HepG2 (cell line): ENCODE measurements at regions not wholly inside any gene's neighbourhood (a gene's known extent, or its start where the extent isn't known, plus 50 kb on each side); places are given as distances from the start of the nearest gene placed in this dataset.

Experiments used
- ATAC-seq: fragments of 200-7000 bp; cut with Tn5 transposase; 3 replicates; pipeline ENCODE4 v1.9.1; 2020; ENCODE audit warnings: mild to moderate bottlenecking, moderate library complexity
- BruUV-seq: library from RNA; stranded (reverse); fragments of 400-500 nt; replicated peaks from 2 replicates; lab custom pipeline; 2021; lab: Mats Ljungman, UMichigan
- CTCF ChIA-PET: fragments of 300-600 bp; formaldehyde crosslinking; extraction: SDS; loops from one replicate; lab custom pipeline; 2021; ENCODE audit warnings: low total read pairs, inconsistent platforms, low intra/inter-chr PET ratio; lab: Yijun Ruan, JAX
- POLR2A ChIA-PET: fragments of 350-600 bp; sonication (Branson Sonifier 250); formaldehyde crosslinking; loops from one replicate; lab custom pipeline; 2020; ENCODE audit warnings: antibody characterized with exemption, inconsistent platforms; lab: Yijun Ruan, JAX
- DNase-seq: peaks from one replicate; pipeline ENCODE4 v3.0.0-alpha.2; 2015; ENCODE audit warnings: low spot score
- FAIRE-seq: peaks from 3 replicates; lab custom pipeline; 2011; peaks lifted over from hg19 to GRCh38; lab: Jason Lieb, UNC
- H2AFZ ChIP-seq: one replicate; pipeline ENCODE4 v1.6.1; 2011; ENCODE audit warnings: low read length, inconsistent platforms
- H3K27ac ChIP-seq: fragments of 300-600 bp; 3 replicates; pipeline ENCODE4 v1.8.0; 2011; ENCODE audit warnings: mixed run types, mild to moderate bottlenecking, mixed read lengths, low read length, inconsistent platforms; ENCODE audit not compliant: insufficient read depth; ENCODE audit errors: extremely low read length
- H3K27me3 ChIP-seq, 2 experiments: fragments of 200-600 bp in 1 of 2; 2 replicates in 1 of 2; 3 replicates in 1 of 2; pipeline versions ENCODE4 v1.6.0 to v1.8.0; 2011; ENCODE audit warnings: low read length in 2 of 2, mild to moderate bottlenecking in 2 of 2, moderate library complexity in 2 of 2, inconsistent platforms in 1 of 2; ENCODE audit not compliant: insufficient read depth in 2 of 2, control insufficient read depth in 1 of 2
- H3K36me3 ChIP-seq, 2 experiments: fragments of 200-600 bp in 1 of 2; replicated peaks in 1 of 2; 2 replicates in 1 of 2; 3 replicates in 1 of 2; pipeline versions ENCODE4 v1.5.1 to v1.8.0; 2011; ENCODE audit warnings: low read length in 2 of 2, inconsistent platforms in 1 of 2; ENCODE audit not compliant: insufficient read depth in 2 of 2, control insufficient read depth in 1 of 2
- H3K4me1 ChIP-seq: 2 replicates; pipeline ENCODE4 v1.5.1; 2012; ENCODE audit warnings: low read length, inconsistent platforms; ENCODE audit not compliant: insufficient read depth
- H3K4me2 ChIP-seq: 2 replicates; pipeline ENCODE4 v1.6.0; 2011; ENCODE audit warnings: low read depth, low read length, inconsistent platforms
- H3K4me3 ChIP-seq, 3 experiments: fragments of 200-600 bp in 1 of 3; sonication (generic), shearing (Covaris generic) in 1 of 3; replicated peaks in 1 of 3; 2 replicates each; pipeline ENCODE4 v1.5.1; 2011 to 2016; ENCODE audit warnings: low read length in 3 of 3, inconsistent platforms in 2 of 3, low read depth in 2 of 3, mild to moderate bottlenecking in 2 of 3, control low read depth in 1 of 3, mixed read lengths in 1 of 3; ENCODE audit not compliant: insufficient read depth in 1 of 3
- H3K79me2 ChIP-seq: one replicate; pipeline ENCODE4 v1.6.1; 2011; ENCODE audit warnings: low read length, inconsistent platforms; ENCODE audit not compliant: insufficient read depth
- H3K9ac ChIP-seq: 2 replicates; pipeline ENCODE4 v1.6.0; 2011; ENCODE audit warnings: mild to moderate bottlenecking, low read depth, low read length, inconsistent platforms; ENCODE audit not compliant: insufficient read depth
- H3K9me3 ChIP-seq: 2 replicates; pipeline ENCODE4 v1.5.1; 2012; ENCODE audit warnings: mild to moderate bottlenecking, low read length
- H4K20me1 ChIP-seq: 2 replicates; pipeline ENCODE4 v1.6.0; 2011; ENCODE audit warnings: inconsistent platforms, mild to moderate bottlenecking, low read length, moderate library complexity; ENCODE audit not compliant: insufficient read depth
- BORCS8-MEF2B ChIP-seq: sonication (generic); formaldehyde crosslinking; IDR thresholded peaks from 2 replicates; pipeline ENCODE4 v1.8.0; 2022; ENCODE audit warnings: mild to moderate bottlenecking, missing genetic modification reagents
- CENPT ChIP-seq: sonication (generic); formaldehyde crosslinking; IDR thresholded peaks from 2 replicates; pipeline ENCODE4 v1.8.0; 2022; ENCODE audit warnings: low read depth, mild to moderate bottlenecking, moderate library complexity, missing genetic modification reagents
- HES4 ChIP-seq: sonication (generic); formaldehyde crosslinking; IDR thresholded peaks from 2 replicates; pipeline ENCODE4 v1.9.0; 2021; ENCODE audit warnings: mild to moderate bottlenecking, missing genetic modification reagents, borderline replicate concordance
- NFIB ChIP-seq: sonication (generic); formaldehyde crosslinking; IDR thresholded peaks from 2 replicates; pipeline ENCODE4 v1.9.0; 2021; ENCODE audit warnings: missing genetic modification reagents, mild to moderate bottlenecking, borderline replicate concordance
- NONO ChIP-seq, 2 experiments: fragments of 450-650 bp in 1 of 2; sonication (generic) in 1 of 2; formaldehyde crosslinking in 1 of 2; IDR thresholded peaks in 1 of 2; conservative IDR thresholded peaks in 1 of 2; 2 replicates each; pipeline versions ENCODE4 v1.6.1 to v1.8.0; 2017 to 2022; ENCODE audit warnings: mild to moderate bottlenecking in 1 of 2, missing genetic modification reagents in 1 of 2, moderate library complexity in 1 of 2
- NR1H2 ChIP-seq: sonication (generic); formaldehyde crosslinking; IDR thresholded peaks from 2 replicates; pipeline ENCODE4 v1.8.1; 2022; ENCODE audit warnings: low read depth, missing genetic modification reagents, borderline replicate concordance
- PHF21A ChIP-seq: sonication (generic); formaldehyde crosslinking; IDR thresholded peaks from 2 replicates; pipeline ENCODE4 v1.5.0; 2020; ENCODE audit warnings: mild to moderate bottlenecking, missing genetic modification reagents
- ZBTB38 ChIP-seq: sonication (generic); formaldehyde crosslinking; IDR thresholded peaks from 2 replicates; pipeline ENCODE4 v1.5.1; 2020; ENCODE audit warnings: mild to moderate bottlenecking, missing genetic modification reagents
- ZNF180 ChIP-seq: sonication (generic); formaldehyde crosslinking; IDR thresholded peaks from 2 replicates; pipeline ENCODE4 v1.4.0; 2020; ENCODE audit warnings: low read depth, missing genetic modification reagents, borderline replicate concordance
- ZNF24 ChIP-seq: fragments of 450-650 bp; IDR thresholded peaks from 2 replicates; pipeline ENCODE4 v1.6.1; 2017; ENCODE audit warnings: antibody characterized with exemption, mild to moderate bottlenecking
- ZNF567 ChIP-seq: sonication (generic); formaldehyde crosslinking; IDR thresholded peaks from 2 replicates; pipeline ENCODE4 v1.8.1; 2023; ENCODE audit warnings: mild to moderate bottlenecking, missing genetic modification reagents, borderline replicate concordance
- whole genome bisulfite sequencing: methylation state at CpG from one replicate; pipeline ENCODE4 v1.1.6; 2017; ENCODE audit warnings: low lambda C conversion rate; 5-methylcytosine and 5-hydroxymethylcytosine counted together
- in situ Hi-C: cut with HindIII; loops from 2 replicates; pipeline ENCODE4 v1.10.0; 2017; ENCODE audit warnings: low pct_unique_long_range_greater_than_20kb; ENCODE audit not compliant: extremely low pct_ligation_motif_present
- intact Hi-C: fragments of 100-400 bp; cut with micrococcal nuclease; formaldehyde crosslinking; loops from one replicate; pipeline ENCODE4 v1.10.0; 2022; ENCODE audit not compliant: unreplicated experiment
- TF ChIP-seq, protein P1 (sequence below): sonication (generic); formaldehyde crosslinking; IDR thresholded peaks from 2 replicates; pipeline ENCODE4 v1.8.1; 2023; ENCODE audit warnings: mild to moderate bottlenecking, inconsistent platforms, moderate library complexity, missing genetic modification reagents, borderline replicate concordance
- TF ChIP-seq, protein P2 (sequence below): IDR thresholded peaks from 2 replicates; pipeline ENCODE4 v1.6.1; 2016; ENCODE audit warnings: missing genetic modification reagents, missing compliant biosample characterization

DNA sequence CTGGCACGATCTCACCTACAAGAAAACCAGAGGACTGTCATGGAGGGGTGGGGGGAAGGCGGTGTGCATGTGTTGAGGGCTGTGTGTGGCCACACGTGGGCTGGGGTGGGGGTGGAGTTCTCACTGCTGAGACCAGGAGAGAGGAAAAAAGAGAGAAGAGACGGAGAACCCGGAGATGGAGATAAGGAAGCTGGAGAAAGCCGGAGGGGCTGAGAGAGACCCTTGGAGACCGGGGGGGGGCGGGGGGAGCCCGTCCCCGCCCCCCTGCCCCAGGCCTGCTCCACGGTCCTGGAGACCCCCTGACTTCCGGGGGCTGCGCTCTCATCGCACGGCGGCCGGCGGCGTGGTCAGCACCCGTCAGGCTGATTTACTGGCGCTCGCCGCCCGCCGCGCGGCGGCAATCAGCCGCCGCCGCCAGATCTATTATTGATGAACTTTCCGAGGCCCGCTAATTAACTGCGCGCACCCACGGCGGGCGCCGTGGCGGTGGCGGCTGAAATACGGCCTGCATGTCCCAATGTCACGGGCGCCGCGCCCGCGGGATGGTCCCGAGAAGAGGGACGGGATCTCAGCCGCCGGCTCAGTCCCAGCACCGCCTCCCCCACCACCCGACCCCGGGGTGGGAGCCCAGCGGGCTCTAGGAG lies 187.4 kb downstream of the MN1 start:
- POLR2A ChIA-PET, result no interaction called here
- no peaks in the 10 kb centered on the region for H3K79me2 ChIP-seq
- H3K27ac ChIP-seq, result no peak overlapping the region
- FAIRE-seq (no peak), ATAC-seq (no peak), DNase-seq (no peak)
- H3K4me2 ChIP-seq, result no peak overlapping the region
- no TSS peak for BruUV-seq
- H3K4me1 ChIP-seq, result no peaks in the 10 kb centered on the region
- no peaks in the 10 kb centered on the region for H3K9me3 ChIP-seq
- no peak overlapping the region for H3K9ac ChIP-seq
- peaks cover 0 to 2% of the 10 kb centered on the region in 2 experiments; a peak in 1 of 5 replicates for H3K27me3 ChIP-seq
- H4K20me1 ChIP-seq, result no peaks in the 10 kb centered on the region
- CTCF ChIA-PET, result no interaction called here
- H2AFZ ChIP-seq, result no peak overlapping the region
- in situ Hi-C loops (no loop called here), intact Hi-C loops (no loop called here)
- no peak overlapping the region for H3K4me3 ChIP-seq
- WGBS, result 74% methylated on average over 41 of the region's 56 CpGs
- no peak for TF ChIP-seq ZNF180 (CRISPR knock-in tag)
- no peak for TF ChIP-seq ZNF24
- TF ChIP-seq ZBTB38, result no peak
- TF ChIP-seq BORCS8-MEF2B (CRISPR knock-in tag), result no peak
- TF ChIP-seq ZNF567 (CRISPR knock-in tag), result no peak
- no peak for TF ChIP-seq PHF21A
- TF ChIP-seq, protein P1, sequence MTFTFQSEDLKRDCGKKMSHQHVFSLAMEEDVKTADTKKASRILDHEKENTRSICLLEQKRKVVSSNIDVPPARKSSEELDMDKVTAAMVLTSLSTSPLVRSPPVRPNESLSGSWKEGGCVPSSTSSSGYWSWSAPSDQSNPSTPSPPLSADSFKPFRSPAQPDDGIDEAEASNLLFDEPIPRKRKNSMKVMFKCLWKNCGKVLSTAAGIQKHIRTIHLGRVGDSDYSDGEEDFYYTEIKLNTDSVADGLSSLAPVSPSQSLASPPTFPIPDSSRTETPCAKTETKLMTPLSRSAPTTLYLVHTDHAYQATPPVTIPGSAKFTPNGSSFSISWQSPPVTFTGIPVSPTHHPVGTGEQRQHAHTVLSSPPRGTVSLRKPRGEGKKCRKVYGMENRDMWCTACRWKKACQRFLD, result no peak
- no peak for TF ChIP-seq NONO (IDR thresholded peaks at IDR 0.05)
- TF ChIP-seq NONO (CRISPR knock-in tag; conservative IDR thresholded peaks at IDR 0.05), result no peak
- TF ChIP-seq, protein P2, sequence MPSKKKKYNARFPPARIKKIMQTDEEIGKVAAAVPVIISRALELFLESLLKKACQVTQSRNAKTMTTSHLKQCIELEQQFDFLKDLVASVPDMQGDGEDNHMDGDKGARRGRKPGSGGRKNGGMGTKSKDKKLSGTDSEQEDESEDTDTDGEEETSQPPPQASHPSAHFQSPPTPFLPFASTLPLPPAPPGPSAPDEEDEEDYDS, result no peak
- TF ChIP-seq NR1H2 (CRISPR knock-in tag), result no peak
- TF ChIP-seq HES4 (CRISPR knock-in tag), result no peak
- no peak for TF ChIP-seq NFIB (CRISPR knock-in tag)
- TF ChIP-seq CENPT, result no peak
- TF ChIP-seq, all 625 proteins: peak for 0
- no peaks in the 10 kb centered on the region for H3K36me3 ChIP-seq
